Mucosa of rectum (tissue), 2 donors: ENCODE measurements at regions not wholly inside any gene's neighbourhood (a gene's known extent, or its start where the extent isn't known, plus 50 kb on each side); places are given as distances from the start of the nearest gene placed in this dataset.

Experiments used
- H3K27ac ChIP-seq, 2 donors: one replicate each; pipeline ENCODE4 v1.7.0; 2013; ENCODE audit warnings: inconsistent platforms in 2 of 2, low read depth in 2 of 2, low read length in 2 of 2
- H3K27me3 ChIP-seq, 2 donors: one replicate each; pipeline ENCODE4 v1.7.0; 2013; ENCODE audit warnings: low read length in 2 of 2; ENCODE audit not compliant: control insufficient read depth in 2 of 2, insufficient read depth in 2 of 2
- H3K36me3 ChIP-seq, 2 donors: one replicate each; pipeline ENCODE4 v1.7.0; 2013; ENCODE audit warnings: low read length in 2 of 2; ENCODE audit not compliant: control insufficient read depth in 2 of 2, insufficient read depth in 2 of 2
- H3K4me1 ChIP-seq, 2 donors: one replicate each; pipeline ENCODE4 v1.7.0; 2013; ENCODE audit warnings: low read length in 2 of 2, mild to moderate bottlenecking in 1 of 2; ENCODE audit not compliant: control insufficient read depth in 2 of 2, insufficient read depth in 2 of 2
- H3K4me3 ChIP-seq, 2 donors: one replicate each; pipeline ENCODE4 v1.7.0; 2013; ENCODE audit warnings: low read length in 2 of 2
- H3K9ac ChIP-seq, 2 donors: one replicate each; pipeline ENCODE4 v1.7.0; 2013; ENCODE audit warnings: low read length in 2 of 2, low read depth in 1 of 2, mild to moderate bottlenecking in 1 of 2
- H3K9me3 ChIP-seq, 2 donors: one replicate each; pipeline ENCODE4 v1.7.0; 2013; ENCODE audit warnings: low read length in 2 of 2; ENCODE audit not compliant: control insufficient read depth in 2 of 2
- donor health status: healthy.
- donor health status: Normal muscosa, but diverticular disease.

GRCh38 chr2:59790186-59791003 is 763.1 kb downstream of the BCL11A start:
- no peak overlapping the region for H3K9ac ChIP-seq
- no peaks in the 10 kb centered on the region for H3K4me1 ChIP-seq
- no peak overlapping the region for H3K27ac ChIP-seq
- H3K4me3 ChIP-seq, result no peak overlapping the region
- H3K9me3 ChIP-seq, result no peaks in the 10 kb centered on the region
- no peaks in the 10 kb centered on the region for H3K27me3 ChIP-seq
- no peaks in the 10 kb centered on the region for H3K36me3 ChIP-seq

- no peaks in the 10 kb centered on the region for H3K4me1 ChIP-seq
- H3K27me3 ChIP-seq, result no peaks in the 10 kb centered on the region
- no peak overlapping the region for H3K27ac ChIP-seq
- no peak overlapping the region for H3K9ac ChIP-seq
- no peak overlapping the region for H3K4me3 ChIP-seq
- no peaks in the 10 kb centered on the region for H3K36me3 ChIP-seq
- no peaks in the 10 kb centered on the region for H3K9me3 ChIP-seq
Observed at GRCh38 chr2:59789523-59789922, 763.9 kb downstream of the BCL11A start.

GRCh38 chr2:59787095-59787494 is 766.4 kb downstream of the BCL11A start:
- H3K9me3 ChIP-seq, result no peaks in the 10 kb centered on the region
- no peaks in the 10 kb centered on the region for H3K36me3 ChIP-seq
- no peak overlapping the region for H3K9ac ChIP-seq
- H3K4me1 ChIP-seq, result no peaks in the 10 kb centered on the region
- no peak overlapping the region for H3K27ac ChIP-seq
- no peaks in the 10 kb centered on the region for H3K27me3 ChIP-seq
- H3K4me3 ChIP-seq, result no peak overlapping the region

- no peaks in the 10 kb centered on the region for H3K9me3 ChIP-seq
- H3K27me3 ChIP-seq, result no peaks in the 10 kb centered on the region
- no peak overlapping the region for H3K27ac ChIP-seq
- no peaks in the 10 kb centered on the region for H3K36me3 ChIP-seq
- H3K9ac ChIP-seq, result no peak overlapping the region
- no peaks in the 10 kb centered on the region for H3K4me1 ChIP-seq
- no peak overlapping the region for H3K4me3 ChIP-seq
Observed at GRCh38 chr2:59786684-59787083, 766.8 kb downstream of the BCL11A start.

- H3K36me3 ChIP-seq, result no peaks in the 10 kb centered on the region
- no peaks in the 10 kb centered on the region for H3K27me3 ChIP-seq
- H3K27ac ChIP-seq, result no peak overlapping the region
- H3K9me3 ChIP-seq, result no peaks in the 10 kb centered on the region
- H3K4me3 ChIP-seq, result no peak overlapping the region
- no peaks in the 10 kb centered on the region for H3K4me1 ChIP-seq
- no peak overlapping the region for H3K9ac ChIP-seq
Observed at GRCh38 chr2:59779571-59779970, 773.9 kb downstream of the BCL11A start.

- Histone ChIP-seq H3K9me3 (no peaks in the 10 kb centered on the region), H3K27me3 (no peaks in the 10 kb centered on the region), H3K4me3 (no peak overlapping the region), H3K27ac (no peak overlapping the region), H3K4me1 (no peaks in the 10 kb centered on the region), H3K9ac (no peak overlapping the region), H3K36me3 (no peaks in the 10 kb centered on the region)
Observed at GRCh38 chr2:59777120-59777519, 776.3 kb downstream of the BCL11A start.

GRCh38 chr2:59776726-59777008 is 776.8 kb downstream of the BCL11A start:
- Histone ChIP-seq H3K9ac (no peak overlapping the region), H3K27me3 (no peaks in the 10 kb centered on the region), H3K4me3 (no peak overlapping the region), H3K27ac (no peak overlapping the region), H3K4me1 (no peaks in the 10 kb centered on the region), H3K36me3 (no peaks in the 10 kb centered on the region), H3K9me3 (no peaks in the 10 kb centered on the region)

- H3K36me3 ChIP-seq, result no peaks in the 10 kb centered on the region
- H3K9ac ChIP-seq, result no peak overlapping the region
- no peaks in the 10 kb centered on the region for H3K9me3 ChIP-seq
- H3K4me1 ChIP-seq, result no peaks in the 10 kb centered on the region
- no peak overlapping the region for H3K4me3 ChIP-seq
- no peaks in the 10 kb centered on the region for H3K27me3 ChIP-seq
- no peak overlapping the region for H3K27ac ChIP-seq
Observed at GRCh38 chr2:59774821-59775433, 778.5 kb downstream of the BCL11A start.

- H3K36me3 ChIP-seq, result no peaks in the 10 kb centered on the region
- H3K4me1 ChIP-seq, result no peaks in the 10 kb centered on the region
- H3K4me3 ChIP-seq, result no peak overlapping the region
- H3K27me3 ChIP-seq, result no peaks in the 10 kb centered on the region
- H3K27ac ChIP-seq, result no peak overlapping the region
- H3K9ac ChIP-seq, result no peak overlapping the region
- no peaks in the 10 kb centered on the region for H3K9me3 ChIP-seq
Observed at GRCh38 chr2:59770651-59771050, 782.8 kb downstream of the BCL11A start.

GRCh38 chr2:59761966-59762365 is 791.5 kb downstream of the BCL11A start:
- Histone ChIP-seq H3K4me1 (no peaks in the 10 kb centered on the region), H3K9ac (no peak overlapping the region), H3K27ac (no peak overlapping the region), H3K27me3 (no peaks in the 10 kb centered on the region), H3K36me3 (no peaks in the 10 kb centered on the region), H3K9me3 (no peaks in the 10 kb centered on the region), H3K4me3 (no peak overlapping the region)
